PFSK-1 (cell line): ENCODE measurements at regions not wholly inside any gene's neighbourhood (a gene's known extent, or its start where the extent isn't known, plus 50 kb on each side); places are given as distances from the start of the nearest gene placed in this dataset.

Experiments
- FOXP2 ChIP-seq: optimal IDR thresholded peaks from 2 replicates; pipeline ENCODE3; 2011; ENCODE audit warnings: borderline replicate concordance, control low read depth, inconsistent platforms; ENCODE audit not compliant: insufficient read depth; ENCODE audit errors: extremely low read length, extremely low read depth
- POLR2AphosphoS5 ChIP-seq: IDR thresholded peaks from 2 replicates; pipeline ENCODE4 v1.6.1; 2012; ENCODE audit warnings: low read depth, mild to moderate bottlenecking, control low read depth, low read length, moderate library complexity
- REST ChIP-seq, 2 experiments: IDR thresholded peaks; 2 replicates each; pipeline versions ENCODE4 v1.6.1 to v1.8.0; 2011 to 2012; ENCODE audit warnings: low read depth in 2 of 2, low read length in 2 of 2, control low read depth in 1 of 2, inconsistent platforms in 1 of 2, mild to moderate bottlenecking in 1 of 2, moderate library complexity in 1 of 2; ENCODE audit not compliant: insufficient read depth in 1 of 2
- SIN3A ChIP-seq: IDR thresholded peaks from 2 replicates; pipeline ENCODE4 v1.6.1; 2012; ENCODE audit warnings: mild to moderate bottlenecking, low read length, moderate library complexity, borderline replicate concordance; ENCODE audit not compliant: insufficient read depth
- TAF1 ChIP-seq: IDR thresholded peaks from 2 replicates; pipeline ENCODE4 v1.6.1; 2012; ENCODE audit warnings: low read length, control low read depth, borderline replicate concordance; ENCODE audit not compliant: insufficient read depth

GRCh38 chr10:104577163-104577562 is 63.9 kb upstream of the SORCS3 start:
- no peak for TF ChIP-seq TAF1
- no peak for TF ChIP-seq FOXP2
- TF ChIP-seq POLR2AphosphoS5: no peak
- TF ChIP-seq SIN3A: no peak
- no peak for TF ChIP-seq REST (IDR thresholded peaks at IDR 0.05; ENCODE audit: insufficient read depth in 1 of 2, low read depth in 2 of 2, low read length in 2 of 2)

GRCh38 chr10:104577861-104578521 is 63.1 kb upstream of the SORCS3 start:
- TF ChIP-seq SIN3A: no peak
- TF ChIP-seq TAF1: no peak
- no peak for TF ChIP-seq FOXP2
- TF ChIP-seq REST (IDR thresholded peaks at IDR 0.05; ENCODE audit: insufficient read depth in 1 of 2, low read depth in 2 of 2, low read length in 2 of 2): no peak
- TF ChIP-seq POLR2AphosphoS5: no peak

- no peak for TF ChIP-seq REST (IDR thresholded peaks at IDR 0.05; ENCODE audit: insufficient read depth in 1 of 2, low read depth in 2 of 2, low read length in 2 of 2)
- TF ChIP-seq SIN3A: no peak
- no peak for TF ChIP-seq TAF1
- TF ChIP-seq POLR2AphosphoS5: no peak
- TF ChIP-seq FOXP2: no peak
These were observed 62.4 kb upstream of the SORCS3 start for GRCh38 chr10:104578671-104579070.

- TF ChIP-seq FOXP2 (no peak), TAF1 (no peak), POLR2AphosphoS5 (no peak), SIN3A (no peak), REST (IDR thresholded peaks at IDR 0.05; ENCODE audit: insufficient read depth in 1 of 2, low read depth in 2 of 2, low read length in 2 of 2) (no peak)
These were observed 62.0 kb upstream of the SORCS3 start for GRCh38 chr10:104579136-104579535.

- TF ChIP-seq FOXP2: no peak
- no peak for TF ChIP-seq TAF1
- no peak for TF ChIP-seq REST (IDR thresholded peaks at IDR 0.05; ENCODE audit: insufficient read depth in 1 of 2, low read depth in 2 of 2, low read length in 2 of 2)
- TF ChIP-seq POLR2AphosphoS5: no peak
- no peak for TF ChIP-seq SIN3A
These were observed 60.8 kb upstream of the SORCS3 start for GRCh38 chr10:104580321-104580720.
